Transverse colon (tissue), 3 donors: ENCODE measurements at regions not wholly inside any gene's neighbourhood (a gene's known extent, or its start where the extent isn't known, plus 50 kb on each side); places are given as distances from the start of the nearest gene placed in this dataset.

Experiments
- CTCF ChIP-seq, 5 experiments: fragments of 200-600 bp in 3 of 5; fragments of 450-650 bp in 2 of 5; sonication (generic) in 3 of 5; IDR thresholded peaks; 1 replicate in 2 of 5; 2 replicates in 3 of 5; pipeline ENCODE4 v1.5.1; 2016 to 2017; ENCODE audit warnings: antibody characterized with exemption in 5 of 5, inconsistent platforms in 3 of 5, mild to moderate bottlenecking in 2 of 5, moderate library complexity in 1 of 5
- EP300 ChIP-seq: sonication (generic); formaldehyde crosslinking; IDR thresholded peaks from one replicate; pipeline ENCODE4 v1.6.1; 2017; ENCODE audit warnings: antibody characterized with exemption, low read depth
- POLR2A ChIP-seq: fragments of 450-650 bp; IDR thresholded peaks from one replicate; pipeline ENCODE4 v1.6.1; 2016; ENCODE audit warnings: antibody characterized with exemption, mild to moderate bottlenecking, moderate library complexity

GRCh38 chr10:83076443-83076842 lies 1062.9 kb upstream of the GHITM start:
- TF ChIP-seq POLR2A: no peak
- TF ChIP-seq CTCF (IDR thresholded peaks at IDR 0.05): no peak
- TF ChIP-seq EP300: no peak
